AG09319 (cell line): ENCODE measurements at regions not wholly inside any gene's neighbourhood (a gene's known extent, or its start where the extent isn't known, plus 50 kb on each side); places are given as distances from the start of the nearest gene placed in this dataset.
"Not testable (repeated sequence)": the region's sequence is repeated elsewhere in the genome, so short reads cannot be mapped to it uniquely, and the experiment has no call there.

Experiments used
- DNase-seq: peaks from one replicate; pipeline ENCODE4 v3.0.0-alpha.2; 2010; ENCODE audit warnings: low read depth; ENCODE audit errors: extremely low read depth
- CTCF ChIP-seq: IDR thresholded peaks from 2 replicates; pipeline ENCODE4 v1.5.1; 2011; ENCODE audit warnings: low read depth, mild to moderate bottlenecking, inconsistent platforms, low read length, moderate library complexity

- TF ChIP-seq CTCF, result no peak
Measured at GRCh38 chr15:98347001-98347400, 301.3 kb upstream of the IGF1R start.

DNA sequence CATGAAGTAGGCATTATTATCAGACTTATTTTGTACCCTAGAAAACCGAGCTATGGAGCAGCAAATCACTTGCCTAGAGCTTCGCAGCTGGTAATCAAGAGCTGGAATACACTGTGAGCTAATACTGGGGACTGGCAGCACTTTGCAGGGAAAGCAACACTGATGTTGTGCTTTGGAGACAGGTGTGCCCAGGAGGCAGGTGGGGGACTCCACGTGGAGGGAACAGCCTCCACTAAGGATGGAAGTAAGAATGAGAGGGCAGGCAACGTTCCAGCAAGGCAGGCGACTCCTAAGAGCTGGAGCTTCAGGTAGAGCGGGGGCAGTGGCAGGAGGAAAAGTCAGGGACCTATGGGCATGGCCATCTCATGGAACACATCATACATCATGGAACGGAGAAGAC lies 300.5 kb upstream of the IGF1R start:
- no peak for TF ChIP-seq CTCF
- DNase-seq, result no peak

More at GRCh38 chr15:98347001-98347400, 301.3 kb upstream of the IGF1R start:
- DNase-seq, result no peak

DNA sequence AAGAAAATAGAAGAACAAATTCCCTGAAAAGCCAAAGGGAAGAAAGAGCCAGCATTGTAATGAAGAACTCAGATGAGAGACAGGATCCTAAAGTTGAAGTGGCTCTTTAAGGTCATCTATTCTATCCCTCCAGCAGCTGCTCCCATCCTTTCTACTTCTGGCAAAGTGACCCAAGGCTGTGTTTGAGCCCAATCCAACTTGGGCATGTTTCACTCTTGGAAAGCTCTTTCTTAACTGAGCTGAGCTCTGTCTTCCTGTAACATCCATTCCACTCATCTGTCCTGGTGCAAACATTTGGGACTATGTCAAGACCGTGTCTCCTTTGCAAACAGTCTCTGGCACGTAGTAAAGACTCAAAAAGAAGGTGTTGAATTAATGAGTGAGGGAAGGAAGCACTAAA lies 298.1 kb upstream of the IGF1R start:
- no peak for TF ChIP-seq CTCF
- no peak for DNase-seq

- not testable (repeated sequence) for DNase-seq
Measured at GRCh38 chr15:98358274-98358673, 290.1 kb upstream of the IGF1R start.

GRCh38 chr15:98358971-98359370 lies 289.4 kb upstream of the IGF1R start:
- TF ChIP-seq CTCF, result no peak
- no peak for DNase-seq

GRCh38 chr15:98363416-98363815 lies 284.9 kb upstream of the IGF1R start:
- DNase-seq, result no peak
- TF ChIP-seq CTCF, result no peak

DNA sequence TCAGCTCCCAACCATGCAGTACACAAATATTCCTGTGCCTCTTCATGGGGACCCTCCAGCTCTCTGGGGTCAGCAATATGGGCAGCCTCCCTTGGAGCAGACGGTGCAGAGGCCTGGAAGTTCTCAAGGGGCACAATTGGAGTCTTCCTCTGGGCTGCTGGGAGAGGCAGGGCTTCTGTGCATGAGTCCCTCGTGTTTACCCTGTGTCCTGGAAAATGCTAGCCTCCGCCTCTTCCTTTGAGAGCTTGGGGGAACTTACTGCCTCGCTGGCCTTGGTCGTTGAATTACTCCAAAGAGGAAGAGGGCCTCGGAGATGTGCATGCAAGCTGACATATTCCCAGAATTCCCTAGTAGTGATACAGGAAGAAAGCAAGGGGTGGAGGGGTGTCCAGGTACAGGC lies 284.4 kb upstream of the IGF1R start:
- TF ChIP-seq CTCF, result no peak
- DNase-seq, result no peak

- no peak for TF ChIP-seq CTCF
- no peak for DNase-seq
Measured at GRCh38 chr15:98369081-98369716, 279.1 kb upstream of the IGF1R start.
